DOHH2 (cell line): ENCODE measurements at regions not wholly inside any gene's neighbourhood (a gene's known extent, or its start where the extent isn't known, plus 50 kb on each side); places are given as distances from the start of the nearest gene placed in this dataset.
"Not testable (repeated sequence)": the region's sequence is repeated elsewhere in the genome, so short reads cannot be mapped to it uniquely, and the experiment has no call there.

Experiments used
- H3F3A ChIP-seq: fragments of 200-600 bp; sonication (generic), shearing (Covaris generic); 2 replicates; pipeline ENCODE4 v1.6.0; 2016; ENCODE audit warnings: antibody characterized with exemption, mild to moderate bottlenecking; ENCODE audit not compliant: control insufficient read depth, insufficient read depth
- H3K27ac ChIP-seq: fragments of 200-600 bp; sonication (generic); 2 replicates; pipeline ENCODE4 v1.5.1; 2014; ENCODE audit warnings: low read depth, mild to moderate bottlenecking, low read length, moderate library complexity
- H3K27me3 ChIP-seq: fragments of 200-600 bp; sonication (generic); 2 replicates; pipeline ENCODE4 v1.6.1; 2014; ENCODE audit warnings: mild to moderate bottlenecking, low read length, mixed read lengths; ENCODE audit not compliant: control insufficient read depth
- H3K36me3 ChIP-seq: fragments of 200-600 bp; sonication (generic); 2 replicates; pipeline ENCODE4 v1.6.1; 2014; ENCODE audit warnings: mild to moderate bottlenecking, low read length, moderate library complexity, mixed read lengths; ENCODE audit not compliant: control insufficient read depth
- H3K4me1 ChIP-seq: fragments of 200-600 bp; sonication (generic); 2 replicates; pipeline ENCODE4 v1.6.1; 2014; ENCODE audit warnings: mild to moderate bottlenecking, low read length, mixed read lengths; ENCODE audit not compliant: control insufficient read depth
- H3K4me2 ChIP-seq: fragments of 200-600 bp; sonication (generic); 2 replicates; pipeline ENCODE4 v1.6.0; 2014; ENCODE audit warnings: mild to moderate bottlenecking, low read length, moderate library complexity
- H3K4me3 ChIP-seq: fragments of 200-600 bp; sonication (generic); 2 replicates; pipeline ENCODE4 v1.5.1; 2014; ENCODE audit warnings: mild to moderate bottlenecking, low read length, mixed read lengths
- H3K79me2 ChIP-seq: fragments of 200-600 bp; sonication (generic); 2 replicates; pipeline ENCODE4 v1.6.1; 2014; ENCODE audit warnings: mild to moderate bottlenecking, low read length, mixed read lengths; ENCODE audit not compliant: control insufficient read depth
- H3K9me2 ChIP-seq: fragments of 200-600 bp; sonication (generic); replicated peaks from 2 replicates; pipeline ENCODE4 v1.6.1; 2014; ENCODE audit warnings: mild to moderate bottlenecking, low read length, mixed read lengths; ENCODE audit not compliant: control insufficient read depth
- H3K9me3 ChIP-seq: fragments of 200-600 bp; sonication (generic); 2 replicates; pipeline ENCODE4 v1.6.1; 2014; ENCODE audit warnings: antibody characterized with exemption, low read length, mixed read lengths; ENCODE audit not compliant: control insufficient read depth, insufficient read depth
- H4K20me1 ChIP-seq: fragments of 200-600 bp; sonication (generic); 2 replicates; pipeline ENCODE4 v1.6.0; 2014; ENCODE audit warnings: low read depth, mild to moderate bottlenecking, antibody characterized with exemption, low read length, moderate library complexity; ENCODE audit not compliant: control insufficient read depth, insufficient read depth
- CTCF ChIP-seq: fragments of 200-600 bp; sonication (generic); IDR thresholded peaks from one replicate; pipeline ENCODE4 v1.5.1; 2014; ENCODE audit warnings: antibody characterized with exemption, mild to moderate bottlenecking, low read depth, low read length; ENCODE audit not compliant: poor library complexity, severe bottlenecking
- EZH2phosphoT487 ChIP-seq: fragments of 200-600 bp; sonication (generic); IDR thresholded peaks from 2 replicates; pipeline ENCODE4 v1.6.1; 2017; ENCODE audit warnings: borderline replicate concordance, mild to moderate bottlenecking, antibody characterized with exemption, low read length, moderate library complexity, mixed read lengths

- TF ChIP-seq CTCF (peak; percentile 31), EZH2phosphoT487 (no peak)
- Histone ChIP-seq H3K4me3 (no peak overlapping the region), H3K9me3 (no peaks in the 10 kb centered on the region), H3K4me2 (no peak overlapping the region), H3K27me3 (no peaks in the 10 kb centered on the region), H3K79me2 (no peaks in the 10 kb centered on the region), H3F3A (no peaks in the 10 kb centered on the region), H4K20me1 (no peaks in the 10 kb centered on the region), H3K4me1 (no peaks in the 10 kb centered on the region), H3K36me3 (no peaks in the 10 kb centered on the region), H3K27ac (no peak overlapping the region), H3K9me2 (no peaks in the 10 kb centered on the region)
These were observed 62.1 kb upstream of the LANCL3 start for GRCh38 chrX:37509349-37509748.

GRCh38 chrX:37516512-37516911 is 54.9 kb upstream of the LANCL3 start:
- H4K20me1 ChIP-seq, H3K27me3 ChIP-seq, H3K9me2 ChIP-seq, H3K9me3 ChIP-seq, H3K4me1 ChIP-seq, H3K36me3 ChIP-seq, H3K4me3 ChIP-seq, H3F3A ChIP-seq, H3K27ac ChIP-seq, H3K4me2 ChIP-seq, H3K79me2 ChIP-seq: not testable (repeated sequence)

- not testable (repeated sequence) for H3K27ac ChIP-seq, H3K9me3 ChIP-seq, H3K4me2 ChIP-seq, H3F3A ChIP-seq, H3K27me3 ChIP-seq, H3K4me3 ChIP-seq, H4K20me1 ChIP-seq, H3K36me3 ChIP-seq, H3K79me2 ChIP-seq, H3K9me2 ChIP-seq, H3K4me1 ChIP-seq
These were observed 52.2 kb upstream of the LANCL3 start for GRCh38 chrX:37519261-37519660.

- H3K4me1 ChIP-seq, H3K4me3 ChIP-seq, H3K4me2 ChIP-seq, H3K9me2 ChIP-seq, H3K27me3 ChIP-seq, H4K20me1 ChIP-seq, H3K27ac ChIP-seq, H3K36me3 ChIP-seq, H3K9me3 ChIP-seq, H3F3A ChIP-seq, H3K79me2 ChIP-seq: not testable (repeated sequence)
These were observed 50.5 kb upstream of the LANCL3 start for GRCh38 chrX:37520860-37521450.
